ENCODE measurements at regions not wholly inside any gene's neighbourhood (a gene's known extent, or its start where the extent isn't known, plus 50 kb on each side); places are given as distances from the start of the nearest gene placed in this dataset.

GRCh38 chr9:33719581-33720374 is 75.6 kb upstream of the PRSS3 start:
- Histone ChIP-seq H3K4me3 (no peak overlapping the region), H3K4me1 (peaks cover 0 to 4% (median 1%) of the 10 kb centered on the region in 4 donors), H3K27ac (no peak overlapping the region), H3K36me3 (no peaks in the 10 kb centered on the region), H3K9me3 (no peaks in the 10 kb centered on the region), H3K27me3 (peaks cover 26% of the 10 kb centered on the region)
- in situ Hi-C loops (cut with MboI; ENCODE audit: low pct_ligation_motif_present in 1 of 4, low pct_unique_long_range_greater_than_20kb in 1 of 4, low sequenced_read_pairs in 3 of 4) = loop anchor here (5.0 to 10.0 kb wide), 3 partner anchors 85 to 95 kb away; no protein-coding TSS in a partner anchor
- WGBS, 2 donors (ENCODE audit: low coverage in 1 of 2) = 63% methylated on average over 15 of the region's 19 CpGs; no CpG with 5 or more reads in 1 of the 2 donors
- DNase-seq = no peak
- intact Hi-C loops (cut with DNase I; ENCODE audit: low total_unique reads) = loop anchor here (5.0 kb wide), 1 partner anchor 342 kb away; no protein-coding TSS in a partner anchor
- TF ChIP-seq EP300 (IDR thresholded peaks at IDR 0.05; ENCODE audit: low read depth) = no peak
- TF ChIP-seq POLR2AphosphoS5 (IDR thresholded peaks at IDR 0.05) = no peak
- TF ChIP-seq POLR2A (IDR thresholded peaks at IDR 0.05) = no peak
- peak; percentile 30 to 57 (median 41) for TF ChIP-seq CTCF (IDR thresholded peaks at IDR 0.05)

GRCh38 chr9:33721674-33722358 is 73.5 kb upstream of the PRSS3 start:
- H3K9me3 ChIP-seq = peaks cover 0 to 2% of the 10 kb centered on the region in 2 donors
- no peak overlapping the region for H3K4me3 ChIP-seq
- H3K27ac ChIP-seq = no peak overlapping the region
- H3K36me3 ChIP-seq = no peaks in the 10 kb centered on the region
- TF ChIP-seq CTCF (IDR thresholded peaks at IDR 0.05) (peak; percentile 99 to 100 (median 100)), POLR2A (IDR thresholded peaks at IDR 0.05) (no peak)
- DNase-seq = peak; percentile 90
- in situ Hi-C loops (cut with MboI; ENCODE audit: low pct_ligation_motif_present in 1 of 4, low pct_unique_long_range_greater_than_20kb in 1 of 4, low sequenced_read_pairs in 3 of 4) (loop anchor here (5.0 to 10.0 kb wide), 3 partner anchors 87 to 97 kb away; no protein-coding TSS in a partner anchor), intact Hi-C loops (cut with DNase I; ENCODE audit: low total_unique reads) (loop anchor here (2.0 to 5.0 kb wide), 2 partner anchors 97 to 345 kb away; no protein-coding TSS in a partner anchor)
- H3K27me3 ChIP-seq = peaks cover 11% of the 10 kb centered on the region
- H3K4me1 ChIP-seq = peaks cover 0 to 4% (median 1%) of the 10 kb centered on the region in 4 donors
- WGBS, 2 donors (ENCODE audit: low coverage in 1 of 2) = 27 to 45% methylated on average over 4 to 32 of the region's 32 CpGs

GRCh38 chr9:33722359-33722675 is 73.0 kb upstream of the PRSS3 start:
- DNase-seq = no peak
- in situ Hi-C loops (cut with MboI; ENCODE audit: low pct_ligation_motif_present in 1 of 4, low pct_unique_long_range_greater_than_20kb in 1 of 4, low sequenced_read_pairs in 3 of 4) = loop anchor here (5.0 to 10.0 kb wide), 3 partner anchors 88 to 98 kb away; no protein-coding TSS in a partner anchor

More at GRCh38 chr9:33722359-33722675, 73.0 kb upstream of the PRSS3 start:
- Histone ChIP-seq H3K27ac (no peak overlapping the region), H3K4me3 (no peak overlapping the region), H3K36me3 (no peaks in the 10 kb centered on the region), H3K4me1 (peaks cover 0 to 4% (median 1%) of the 10 kb centered on the region in 4 donors), H3K27me3 (peaks cover 11% of the 10 kb centered on the region), H3K9me3 (peaks cover 0 to 3% of the 10 kb centered on the region in 2 donors)
- intact Hi-C loops (cut with DNase I; ENCODE audit: low total_unique reads) = loop anchor here (2.0 to 5.0 kb wide), 2 partner anchors 98 to 345 kb away; no protein-coding TSS in a partner anchor
- WGBS, 2 donors (ENCODE audit: low coverage in 1 of 2) = 56 to 57% methylated on average over 4 to 5 of the region's 5 CpGs
- peak in 1 of 5 experiments; percentile 26 for TF ChIP-seq CTCF (IDR thresholded peaks at IDR 0.05)
- TF ChIP-seq POLR2A (IDR thresholded peaks at IDR 0.05) = no peak
- no peak for TF ChIP-seq POLR2AphosphoS5 (IDR thresholded peaks at IDR 0.05)

All from transverse colon (tissue), 4 donors.